WTC11 (cell line): ENCODE measurements at regions not wholly inside any gene's neighbourhood (a gene's known extent, or its start where the extent isn't known, plus 50 kb on each side); places are given as distances from the start of the nearest gene placed in this dataset.

Experiments
- SMAD3 ChIP-seq: sonication (generic); formaldehyde crosslinking; IDR thresholded peaks from 2 replicates; pipeline ENCODE4 v1.8.0; 2022; ENCODE audit warnings: missing genetic modification reagents, mild to moderate bottlenecking, borderline replicate concordance
- SP1 ChIP-seq: sonication (generic); formaldehyde crosslinking; conservative IDR thresholded peaks from 2 replicates; pipeline ENCODE4 v1.8.1; 2022; ENCODE audit warnings: missing genetic modification reagents
- TF ChIP-seq, protein P1 (sequence below): sonication (generic); formaldehyde crosslinking; IDR thresholded peaks from 2 replicates; pipeline ENCODE4 v1.8.0; 2022; ENCODE audit warnings: missing genetic modification reagents
- TF ChIP-seq, protein P2 (sequence below): fragments of 200-600 bp; IDR thresholded peaks from 2 replicates; pipeline ENCODE4 v1.8.0; 2022; ENCODE audit warnings: antibody characterized with exemption

DNA sequence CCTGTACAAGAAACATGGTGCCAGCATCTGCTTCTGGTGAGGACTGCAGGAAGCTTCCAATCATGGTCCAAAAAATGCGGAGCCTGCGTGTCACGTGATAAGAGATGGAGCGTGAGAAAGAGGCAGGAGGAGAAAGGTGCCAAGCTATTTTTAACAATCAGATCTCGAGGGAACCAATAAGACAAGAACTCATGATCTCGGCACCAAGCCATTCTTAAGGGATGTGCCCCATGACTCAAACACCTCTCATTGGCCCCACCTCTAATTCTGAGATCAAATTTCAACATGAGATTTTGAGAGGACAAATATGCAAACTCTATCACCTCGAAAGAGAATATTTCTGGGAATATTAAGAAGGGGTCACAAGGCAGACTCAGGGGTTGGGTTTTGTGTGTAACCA lies 107.2 kb downstream of the PYDC2 start:
- TF ChIP-seq, protein P1, sequence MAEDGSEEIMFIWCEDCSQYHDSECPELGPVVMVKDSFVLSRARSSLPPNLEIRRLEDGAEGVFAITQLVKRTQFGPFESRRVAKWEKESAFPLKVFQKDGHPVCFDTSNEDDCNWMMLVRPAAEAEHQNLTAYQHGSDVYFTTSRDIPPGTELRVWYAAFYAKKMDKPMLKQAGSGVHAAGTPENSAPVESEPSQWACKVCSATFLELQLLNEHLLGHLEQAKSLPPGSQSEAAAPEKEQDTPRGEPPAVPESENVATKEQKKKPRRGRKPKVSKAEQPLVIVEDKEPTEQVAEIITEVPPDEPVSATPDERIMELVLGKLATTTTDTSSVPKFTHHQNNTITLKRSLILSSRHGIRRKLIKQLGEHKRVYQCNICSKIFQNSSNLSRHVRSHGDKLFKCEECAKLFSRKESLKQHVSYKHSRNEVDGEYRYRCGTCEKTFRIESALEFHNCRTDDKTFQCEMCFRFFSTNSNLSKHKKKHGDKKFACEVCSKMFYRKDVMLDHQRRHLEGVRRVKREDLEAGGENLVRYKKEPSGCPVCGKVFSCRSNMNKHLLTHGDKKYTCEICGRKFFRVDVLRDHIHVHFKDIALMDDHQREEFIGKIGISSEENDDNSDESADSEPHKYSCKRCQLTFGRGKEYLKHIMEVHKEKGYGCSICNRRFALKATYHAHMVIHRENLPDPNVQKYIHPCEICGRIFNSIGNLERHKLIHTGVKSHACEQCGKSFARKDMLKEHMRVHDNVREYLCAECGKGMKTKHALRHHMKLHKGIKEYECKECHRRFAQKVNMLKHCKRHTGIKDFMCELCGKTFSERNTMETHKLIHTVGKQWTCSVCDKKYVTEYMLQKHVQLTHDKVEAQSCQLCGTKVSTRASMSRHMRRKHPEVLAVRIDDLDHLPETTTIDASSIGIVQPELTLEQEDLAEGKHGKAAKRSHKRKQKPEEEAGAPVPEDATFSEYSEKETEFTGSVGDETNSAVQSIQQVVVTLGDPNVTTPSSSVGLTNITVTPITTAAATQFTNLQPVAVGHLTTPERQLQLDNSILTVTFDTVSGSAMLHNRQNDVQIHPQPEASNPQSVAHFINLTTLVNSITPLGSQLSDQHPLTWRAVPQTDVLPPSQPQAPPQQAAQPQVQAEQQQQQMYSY (CRISPR knock-in tag): no peak
- no peak for TF ChIP-seq SMAD3 (CRISPR knock-in tag)
- TF ChIP-seq, protein P2, sequence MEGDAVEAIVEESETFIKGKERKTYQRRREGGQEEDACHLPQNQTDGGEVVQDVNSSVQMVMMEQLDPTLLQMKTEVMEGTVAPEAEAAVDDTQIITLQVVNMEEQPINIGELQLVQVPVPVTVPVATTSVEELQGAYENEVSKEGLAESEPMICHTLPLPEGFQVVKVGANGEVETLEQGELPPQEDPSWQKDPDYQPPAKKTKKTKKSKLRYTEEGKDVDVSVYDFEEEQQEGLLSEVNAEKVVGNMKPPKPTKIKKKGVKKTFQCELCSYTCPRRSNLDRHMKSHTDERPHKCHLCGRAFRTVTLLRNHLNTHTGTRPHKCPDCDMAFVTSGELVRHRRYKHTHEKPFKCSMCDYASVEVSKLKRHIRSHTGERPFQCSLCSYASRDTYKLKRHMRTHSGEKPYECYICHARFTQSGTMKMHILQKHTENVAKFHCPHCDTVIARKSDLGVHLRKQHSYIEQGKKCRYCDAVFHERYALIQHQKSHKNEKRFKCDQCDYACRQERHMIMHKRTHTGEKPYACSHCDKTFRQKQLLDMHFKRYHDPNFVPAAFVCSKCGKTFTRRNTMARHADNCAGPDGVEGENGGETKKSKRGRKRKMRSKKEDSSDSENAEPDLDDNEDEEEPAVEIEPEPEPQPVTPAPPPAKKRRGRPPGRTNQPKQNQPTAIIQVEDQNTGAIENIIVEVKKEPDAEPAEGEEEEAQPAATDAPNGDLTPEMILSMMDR: no peak
- no peak for TF ChIP-seq SP1
